ENCODE measurements at regions not wholly inside any gene's neighbourhood (a gene's known extent, or its start where the extent isn't known, plus 50 kb on each side); places are given as distances from the start of the nearest gene placed in this dataset.

DNA sequence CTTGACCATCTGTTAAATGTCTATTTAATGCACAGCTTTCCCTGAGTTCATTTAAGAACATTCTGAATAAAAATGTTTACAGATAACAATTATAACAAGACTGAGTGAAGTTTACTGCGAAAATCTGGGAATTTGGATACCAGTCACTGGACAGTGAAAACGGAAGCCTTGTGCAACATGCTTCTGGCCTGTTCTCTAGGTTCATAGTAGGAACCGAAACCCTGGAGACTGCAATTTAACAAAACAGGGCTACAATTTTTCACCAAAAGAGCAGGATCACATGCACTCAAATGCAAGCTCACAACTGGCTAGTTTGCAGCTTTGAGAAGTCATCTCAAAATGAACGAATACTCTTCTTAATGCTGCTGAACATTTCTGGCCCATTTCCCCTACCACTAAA is 435.9 kb downstream of the NR2F2 start:
- H3K9ac ChIP-seq (ENCODE audit: low read length): no peak overlapping the region
- no peaks in the 10 kb centered on the region for H3K79me2 ChIP-seq (ENCODE audit: low read length)
- H3K9me3 ChIP-seq (ENCODE audit: insufficient read depth, low read length): no peaks in the 10 kb centered on the region
- H3K27me3 ChIP-seq (ENCODE audit: low read depth, low read length): no peaks in the 10 kb centered on the region
- no peak overlapping the region for H3K27ac ChIP-seq (ENCODE audit: low read length)
- no peak overlapping the region for H3K4me3 ChIP-seq (ENCODE audit: low read length)
- H3K4me2 ChIP-seq (ENCODE audit: low read length): no peak overlapping the region
- no peak overlapping the region for H2AFZ ChIP-seq (ENCODE audit: low read depth, low read length)
- no peaks in the 10 kb centered on the region for H4K20me1 ChIP-seq (ENCODE audit: insufficient read depth, low read length)
- H3K36me3 ChIP-seq (replicated peaks; ENCODE audit: low read depth, low read length): no peaks in the 10 kb centered on the region
- no peaks in the 10 kb centered on the region for H3K4me1 ChIP-seq (ENCODE audit: low read length)
- TF ChIP-seq, protein P1, sequence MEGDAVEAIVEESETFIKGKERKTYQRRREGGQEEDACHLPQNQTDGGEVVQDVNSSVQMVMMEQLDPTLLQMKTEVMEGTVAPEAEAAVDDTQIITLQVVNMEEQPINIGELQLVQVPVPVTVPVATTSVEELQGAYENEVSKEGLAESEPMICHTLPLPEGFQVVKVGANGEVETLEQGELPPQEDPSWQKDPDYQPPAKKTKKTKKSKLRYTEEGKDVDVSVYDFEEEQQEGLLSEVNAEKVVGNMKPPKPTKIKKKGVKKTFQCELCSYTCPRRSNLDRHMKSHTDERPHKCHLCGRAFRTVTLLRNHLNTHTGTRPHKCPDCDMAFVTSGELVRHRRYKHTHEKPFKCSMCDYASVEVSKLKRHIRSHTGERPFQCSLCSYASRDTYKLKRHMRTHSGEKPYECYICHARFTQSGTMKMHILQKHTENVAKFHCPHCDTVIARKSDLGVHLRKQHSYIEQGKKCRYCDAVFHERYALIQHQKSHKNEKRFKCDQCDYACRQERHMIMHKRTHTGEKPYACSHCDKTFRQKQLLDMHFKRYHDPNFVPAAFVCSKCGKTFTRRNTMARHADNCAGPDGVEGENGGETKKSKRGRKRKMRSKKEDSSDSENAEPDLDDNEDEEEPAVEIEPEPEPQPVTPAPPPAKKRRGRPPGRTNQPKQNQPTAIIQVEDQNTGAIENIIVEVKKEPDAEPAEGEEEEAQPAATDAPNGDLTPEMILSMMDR (IDR thresholded peaks at IDR 0.05; ENCODE audit: low read depth, low read length): no peak
- TF ChIP-seq EZH2phosphoT487 (IDR thresholded peaks at IDR 0.05; ENCODE audit: low read depth): no peak

DNA sequence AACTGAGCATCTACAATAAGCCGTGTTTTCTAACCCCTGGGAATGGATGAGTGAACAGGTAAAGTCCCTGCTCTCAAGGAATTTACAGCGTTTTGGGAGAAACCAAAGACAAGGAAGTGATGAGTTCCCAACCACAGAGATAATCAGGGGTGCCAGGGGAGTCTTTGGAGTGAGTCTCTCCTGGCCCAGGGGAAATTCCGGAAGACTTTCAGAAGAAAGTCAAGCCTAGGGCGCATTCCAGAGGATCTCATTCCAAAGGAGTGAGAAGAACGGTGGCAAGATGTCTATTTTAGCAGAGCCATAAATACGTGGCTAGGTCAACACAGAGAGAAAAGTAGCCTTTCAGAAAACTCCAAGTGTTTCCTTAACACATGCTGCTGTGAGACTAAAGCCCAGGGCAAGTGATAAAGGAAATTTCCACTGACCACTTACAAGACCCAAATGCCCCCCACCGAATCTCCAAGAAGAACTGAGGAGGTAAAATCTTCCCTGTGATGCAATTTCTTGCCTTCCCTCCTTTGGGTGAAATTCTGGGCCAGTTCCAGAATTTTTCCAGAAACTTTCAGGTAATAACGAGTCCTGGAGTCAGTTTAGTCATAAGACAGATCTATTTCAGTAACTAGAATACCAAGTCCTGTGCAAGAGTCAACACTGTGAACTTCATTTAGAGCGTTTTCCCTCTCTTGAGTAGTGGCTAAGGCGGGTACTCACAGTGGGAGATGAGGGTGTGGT is 437.4 kb downstream of the NR2F2 start:
- Histone ChIP-seq H3K9ac (ENCODE audit: low read length) (no peak overlapping the region), H3K4me3 (ENCODE audit: low read length) (no peak overlapping the region), H3K36me3 (replicated peaks; ENCODE audit: low read depth, low read length) (no peaks in the 10 kb centered on the region), H3K4me1 (ENCODE audit: low read length) (no peaks in the 10 kb centered on the region), H2AFZ (ENCODE audit: low read depth, low read length) (no peak overlapping the region), H3K27ac (ENCODE audit: low read length) (no peak overlapping the region), H3K79me2 (ENCODE audit: low read length) (no peaks in the 10 kb centered on the region), H3K27me3 (ENCODE audit: low read depth, low read length) (no peaks in the 10 kb centered on the region), H4K20me1 (ENCODE audit: insufficient read depth, low read length) (no peaks in the 10 kb centered on the region), H3K9me3 (ENCODE audit: insufficient read depth, low read length) (no peaks in the 10 kb centered on the region), H3K4me2 (ENCODE audit: low read length) (no peak overlapping the region)
- TF ChIP-seq, protein P1 (IDR thresholded peaks at IDR 0.05; ENCODE audit: low read depth, low read length): no peak
- no peak for TF ChIP-seq EZH2phosphoT487 (IDR thresholded peaks at IDR 0.05; ENCODE audit: low read depth)

DNA sequence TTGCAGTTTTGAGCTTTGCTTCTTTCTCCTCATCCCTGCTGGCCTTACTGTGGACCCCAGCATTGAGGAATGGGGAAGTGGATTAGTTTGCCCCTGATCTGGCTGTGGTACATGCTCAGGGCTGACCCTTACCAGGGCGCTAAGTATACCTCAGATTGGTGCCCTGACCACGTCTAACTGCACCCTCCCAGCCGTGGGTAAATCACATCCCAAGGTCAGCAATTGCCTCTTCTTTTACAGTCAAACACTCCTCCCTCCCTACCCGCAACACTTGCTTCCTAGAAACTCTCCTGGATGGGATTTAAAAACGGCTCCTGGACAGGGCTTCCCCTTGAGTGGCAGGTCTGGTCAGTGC is 437.9 kb downstream of the NR2F2 start:
- H3K79me2 ChIP-seq (ENCODE audit: low read length): no peaks in the 10 kb centered on the region
- no peak overlapping the region for H3K27ac ChIP-seq (ENCODE audit: low read length)
- H3K27me3 ChIP-seq (ENCODE audit: low read depth, low read length): no peaks in the 10 kb centered on the region
- TF ChIP-seq EZH2phosphoT487 (IDR thresholded peaks at IDR 0.05; ENCODE audit: low read depth): no peak
- TF ChIP-seq, protein P1 (IDR thresholded peaks at IDR 0.05; ENCODE audit: low read depth, low read length): no peak
- no peaks in the 10 kb centered on the region for H3K4me1 ChIP-seq (ENCODE audit: low read length)
- no peaks in the 10 kb centered on the region for H3K9me3 ChIP-seq (ENCODE audit: insufficient read depth, low read length)
- no peak overlapping the region for H2AFZ ChIP-seq (ENCODE audit: low read depth, low read length)
- no peak overlapping the region for H3K4me2 ChIP-seq (ENCODE audit: low read length)
- no peak overlapping the region for H3K9ac ChIP-seq (ENCODE audit: low read length)
- H3K36me3 ChIP-seq (replicated peaks; ENCODE audit: low read depth, low read length): no peaks in the 10 kb centered on the region
- no peaks in the 10 kb centered on the region for H4K20me1 ChIP-seq (ENCODE audit: insufficient read depth, low read length)
- no peak overlapping the region for H3K4me3 ChIP-seq (ENCODE audit: low read length)

DNA sequence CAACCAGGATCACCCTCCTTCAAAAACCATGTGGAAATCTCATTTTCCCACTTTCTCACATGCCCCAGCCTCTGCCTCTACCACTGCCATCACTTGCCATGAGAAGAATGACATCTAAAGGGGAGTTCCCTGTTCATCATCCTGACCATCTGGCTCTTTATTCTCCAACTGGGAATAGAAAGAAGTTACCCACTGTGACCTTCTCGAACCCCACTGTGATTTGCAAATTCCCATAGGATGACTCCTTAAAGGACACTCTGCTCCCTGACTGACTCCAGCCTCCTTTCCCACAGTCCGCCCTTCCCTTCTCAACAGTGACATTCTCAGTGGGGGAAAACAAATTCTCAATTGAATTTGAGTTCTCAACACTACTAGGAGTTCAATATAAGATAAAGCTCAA is 440.5 kb downstream of the NR2F2 start:
- TF ChIP-seq, protein P1 (IDR thresholded peaks at IDR 0.05; ENCODE audit: low read depth, low read length): no peak
- TF ChIP-seq EZH2phosphoT487 (IDR thresholded peaks at IDR 0.05; ENCODE audit: low read depth): no peak
- Histone ChIP-seq H3K27me3 (ENCODE audit: low read depth, low read length) (no peaks in the 10 kb centered on the region), H4K20me1 (ENCODE audit: insufficient read depth, low read length) (no peaks in the 10 kb centered on the region), H3K4me1 (ENCODE audit: low read length) (no peaks in the 10 kb centered on the region), H3K9ac (ENCODE audit: low read length) (no peak overlapping the region), H3K4me3 (ENCODE audit: low read length) (no peak overlapping the region), H3K79me2 (ENCODE audit: low read length) (no peaks in the 10 kb centered on the region), H2AFZ (ENCODE audit: low read depth, low read length) (no peak overlapping the region), H3K4me2 (ENCODE audit: low read length) (no peak overlapping the region), H3K27ac (ENCODE audit: low read length) (no peak overlapping the region), H3K9me3 (ENCODE audit: insufficient read depth, low read length) (no peaks in the 10 kb centered on the region), H3K36me3 (replicated peaks; ENCODE audit: low read depth, low read length) (no peaks in the 10 kb centered on the region)

Data from OCI-LY3 (cell line).